Dedifferentiated amniotic fluid mesenchymal stem cell (primary cell): ENCODE measurements at regions not wholly inside any gene's neighbourhood (a gene's known extent, or its start where the extent isn't known, plus 50 kb on each side); places are given as distances from the start of the nearest gene placed in this dataset.
A peak's percentile ranks its signal among the peaks of the same experiment; 100 is the strongest.

Experiments
- DNase-seq: peaks from one replicate; pipeline ENCODE4 v3.0.0-alpha.2; 2016; ENCODE audit errors: extremely low spot score

DNA sequence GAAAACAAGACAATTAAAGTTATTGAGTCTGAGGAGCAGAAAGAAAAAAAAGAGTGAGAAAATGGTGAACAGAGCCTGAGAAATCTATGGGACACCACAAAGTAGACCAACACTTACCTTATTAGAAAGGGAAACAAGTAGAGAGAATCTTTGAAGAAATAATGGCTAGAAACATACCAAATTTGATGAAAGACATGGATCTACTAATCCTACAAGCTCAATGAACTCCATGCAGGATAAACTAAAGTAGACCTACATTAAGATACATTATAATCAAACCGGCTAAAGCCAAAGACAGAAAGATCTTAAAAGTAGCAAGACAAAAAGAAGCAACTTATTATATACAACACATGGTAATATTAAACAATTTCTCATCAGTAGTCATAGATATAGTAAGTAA is 782.3 kb upstream of the GHITM start:
- no peak for DNase-seq

DNA sequence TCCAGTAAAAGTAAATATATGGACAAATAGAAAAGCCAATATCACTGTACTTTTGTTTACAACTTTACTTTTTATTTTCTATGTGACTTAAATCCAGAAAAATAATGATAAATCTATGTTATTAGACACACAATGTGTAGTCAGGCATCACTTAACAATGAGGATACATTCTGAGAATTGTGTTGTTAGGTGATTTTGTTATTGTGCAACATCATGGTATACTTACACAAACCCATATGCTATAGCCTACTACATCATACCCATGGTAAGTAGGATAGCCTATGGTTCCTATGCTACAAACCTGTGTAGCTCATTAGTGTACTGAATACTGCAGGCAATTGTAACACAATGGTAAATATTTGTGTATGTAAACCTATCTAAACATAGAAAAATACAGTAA is 781.7 kb upstream of the GHITM start:
- no peak for DNase-seq

DNA sequence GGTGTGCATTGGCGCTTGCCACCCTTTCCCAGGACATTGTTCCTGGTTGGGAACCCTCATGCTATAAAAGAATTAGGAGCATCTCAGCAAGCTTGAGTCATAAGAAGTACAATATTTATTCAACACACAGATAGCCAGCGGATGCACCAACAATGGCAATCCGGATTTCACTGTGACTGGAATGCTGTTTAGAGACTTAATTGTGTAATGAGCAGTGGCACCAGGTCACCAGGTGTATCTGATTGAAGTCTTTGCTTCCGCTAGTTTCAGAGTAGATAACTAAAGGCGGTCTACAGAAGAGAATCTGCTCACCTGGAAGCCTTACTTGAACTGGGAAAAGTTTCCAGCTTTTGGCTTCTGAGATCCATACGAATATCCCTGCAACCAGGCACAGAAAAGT is 772.3 kb upstream of the GHITM start:
- DNase-seq, result no peak

DNA sequence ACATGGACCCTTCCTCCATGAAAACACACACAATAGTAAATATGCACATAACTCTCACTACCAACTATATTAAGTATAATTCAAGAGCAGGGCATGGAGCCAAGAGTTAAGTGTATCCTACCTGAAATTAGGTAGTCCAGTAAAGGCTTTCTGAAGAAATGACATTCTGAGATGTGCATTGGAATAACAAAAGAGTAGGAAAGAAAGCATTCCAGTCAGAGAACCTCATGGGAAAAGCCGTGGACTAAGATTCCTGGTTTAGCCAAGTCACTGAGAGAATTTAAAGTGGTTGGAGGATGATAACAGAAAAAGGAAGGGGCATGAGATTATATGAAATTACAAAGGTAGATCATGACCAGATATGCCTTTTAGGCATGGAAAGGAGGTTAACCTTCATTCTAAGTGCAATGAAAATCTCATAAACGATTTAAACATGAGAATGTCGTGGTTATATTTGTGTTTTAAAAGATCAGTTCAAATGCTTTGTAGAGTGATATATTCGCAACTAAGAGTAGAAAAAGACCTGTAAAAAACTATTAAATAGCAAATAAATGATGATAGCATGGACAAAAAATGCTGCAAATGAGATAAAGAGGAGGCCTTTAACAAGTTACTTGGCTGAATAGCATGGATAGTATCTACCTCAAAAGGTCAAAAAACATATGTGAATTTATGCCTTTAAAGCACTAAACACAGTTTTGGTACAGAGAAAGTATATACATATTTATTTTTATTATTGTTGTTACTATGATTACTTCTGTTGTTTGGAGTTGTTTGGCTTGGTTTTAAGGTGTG is 767.4 kb upstream of the GHITM start:
- DNase-seq, result no peak

DNA sequence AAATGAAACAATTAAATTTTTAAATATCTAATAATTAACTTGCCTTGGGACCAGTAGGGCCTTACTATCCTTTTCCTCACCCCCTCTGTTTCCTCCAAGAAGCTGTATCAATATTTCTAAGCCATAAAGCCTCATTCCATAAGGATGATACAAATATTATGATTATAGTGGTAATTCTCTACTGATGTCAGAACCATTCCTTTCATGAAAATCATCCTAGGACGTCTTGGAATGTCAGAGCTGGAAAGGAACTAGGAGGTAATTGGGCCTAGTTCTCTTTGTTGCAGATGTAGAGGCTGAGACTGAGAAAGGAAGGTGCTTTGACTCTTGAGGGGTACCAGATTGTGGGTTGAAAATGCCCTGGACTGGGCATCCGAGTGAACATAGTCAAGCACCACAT is 766.7 kb upstream of the GHITM start:
- peak; percentile 39 for DNase-seq

DNA sequence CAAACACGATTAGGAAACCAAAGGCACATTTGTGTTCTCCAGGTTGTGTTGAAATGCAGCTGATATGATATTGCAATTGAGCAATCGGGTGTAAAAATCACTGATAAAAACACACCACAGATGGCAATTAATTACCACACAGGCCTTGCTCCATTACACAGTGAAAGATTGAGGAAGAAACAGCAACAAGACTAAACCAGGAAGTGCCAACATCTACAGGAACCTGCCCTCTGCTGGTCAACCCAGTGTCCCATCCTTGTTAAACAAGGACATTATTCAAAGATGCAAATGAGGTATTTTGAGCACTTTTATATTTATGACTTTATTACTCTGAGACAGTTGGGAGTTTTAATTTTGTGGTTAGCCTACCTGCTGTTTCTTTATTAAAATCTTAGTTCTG is 765.6 kb upstream of the GHITM start:
- no peak for DNase-seq

DNA sequence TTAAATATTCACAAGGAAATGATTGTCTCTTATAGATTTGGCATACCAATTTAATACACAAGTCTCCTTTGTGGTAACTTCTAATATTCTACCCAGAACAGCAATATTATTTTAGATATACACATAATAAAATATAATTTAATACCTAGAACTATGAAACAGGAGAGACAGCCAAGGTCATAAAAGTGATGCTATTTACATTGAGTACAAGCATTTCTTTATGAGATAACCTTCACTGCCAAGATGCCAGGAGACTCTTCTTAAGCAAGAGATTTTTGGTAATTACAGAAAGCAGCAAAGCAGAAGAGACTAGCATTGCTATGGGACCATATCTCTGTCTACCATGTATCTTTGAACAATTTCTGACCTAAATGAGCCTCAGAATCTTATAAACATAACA is 764.6 kb upstream of the GHITM start:
- DNase-seq, result no peak

DNA sequence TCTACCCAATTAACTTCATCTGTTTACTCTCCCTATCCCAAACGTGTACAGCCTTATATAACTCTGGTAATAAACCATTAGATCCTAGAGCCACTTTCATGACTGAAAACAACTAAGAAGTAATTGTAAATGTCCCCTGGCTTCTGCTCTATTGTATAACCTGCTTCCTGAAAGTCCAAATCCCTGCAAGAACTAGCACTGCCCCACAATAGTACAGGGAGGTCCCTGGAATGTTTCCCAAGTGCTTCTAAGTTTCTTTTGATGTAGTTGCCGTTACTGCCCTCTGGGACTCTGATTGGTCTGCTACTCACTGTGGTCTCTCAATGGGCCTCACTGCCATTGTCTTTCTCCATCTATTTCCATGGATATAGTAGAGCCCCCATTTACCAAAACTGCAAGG is 764.0 kb upstream of the GHITM start:
- DNase-seq, result no peak

DNA sequence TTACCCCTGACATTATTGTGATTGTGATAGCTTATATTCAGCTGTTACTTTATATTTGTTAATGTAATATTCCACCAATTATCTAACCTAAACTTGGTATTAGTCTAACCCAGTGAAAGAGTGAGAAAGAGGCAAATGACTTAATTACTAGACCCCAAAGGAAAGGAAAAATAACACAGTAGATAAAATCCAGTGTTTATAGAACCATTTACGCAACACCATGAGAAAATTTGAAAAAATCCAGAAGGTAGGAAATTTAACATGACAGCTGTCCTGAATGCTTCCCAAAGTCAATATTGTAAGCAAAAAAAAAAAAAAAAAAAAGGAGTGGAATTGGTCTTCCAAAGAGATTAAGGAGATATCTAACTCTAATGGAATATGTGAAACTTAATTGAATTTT is 741.5 kb upstream of the GHITM start:
- no peak for DNase-seq

DNA sequence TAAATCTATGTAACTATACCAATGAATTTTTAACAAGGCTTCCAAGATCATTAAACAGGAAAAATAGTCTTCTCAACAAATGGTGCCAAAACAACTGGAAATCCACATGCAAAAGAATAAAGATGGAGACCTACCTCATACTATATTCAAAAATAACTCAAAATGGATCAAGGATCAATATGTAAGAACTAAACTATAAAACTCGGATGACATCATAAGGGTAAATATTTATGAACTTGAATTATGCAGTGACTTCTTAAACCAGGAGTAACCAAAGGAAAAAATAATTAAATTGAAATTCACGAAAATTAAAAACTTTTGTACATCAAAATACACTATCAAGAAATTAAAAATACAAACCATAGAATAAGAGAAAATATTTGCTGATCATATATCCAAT is 728.7 kb upstream of the GHITM start:
- no peak for DNase-seq

DNA sequence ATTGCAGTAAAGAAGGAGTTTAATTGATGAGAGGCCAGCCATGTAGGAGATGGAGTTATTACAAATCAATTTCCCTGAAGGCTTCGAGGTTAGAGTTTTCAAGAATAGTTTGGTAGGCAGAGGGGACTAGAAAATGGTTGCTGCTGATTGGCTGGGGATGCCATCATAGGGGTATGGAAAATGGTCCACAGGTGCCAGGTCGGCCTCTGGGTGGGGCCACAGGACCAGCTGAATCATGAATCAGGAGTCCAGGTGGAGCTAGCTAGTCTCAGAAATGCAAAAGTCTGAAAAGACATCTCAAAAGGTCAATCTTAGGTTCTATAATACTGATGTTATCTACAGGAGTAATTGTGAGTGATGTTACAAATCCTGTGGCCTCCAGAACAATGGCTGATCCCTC is 714.0 kb upstream of the GHITM start:
- DNase-seq, result no peak

DNA sequence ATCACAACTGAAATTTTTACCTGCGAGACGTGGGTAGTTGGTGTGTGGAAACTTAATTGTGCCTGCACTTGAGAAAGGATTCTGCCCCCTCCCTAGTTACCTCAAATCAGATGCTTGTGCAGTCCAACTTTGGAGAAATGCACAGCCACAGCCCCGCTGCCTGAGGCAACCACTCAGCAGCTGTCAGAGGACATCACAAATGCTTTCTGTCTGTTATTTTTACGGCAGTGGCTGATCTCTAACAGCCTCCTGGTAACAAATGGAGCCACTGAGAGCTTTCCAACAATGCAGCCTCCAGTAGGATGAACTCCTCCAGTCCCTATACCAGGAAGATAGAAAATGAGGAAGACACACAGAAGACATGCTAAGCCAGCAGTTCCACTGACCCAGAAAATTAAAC is 712.2 kb upstream of the GHITM start:
- no peak for DNase-seq

DNA sequence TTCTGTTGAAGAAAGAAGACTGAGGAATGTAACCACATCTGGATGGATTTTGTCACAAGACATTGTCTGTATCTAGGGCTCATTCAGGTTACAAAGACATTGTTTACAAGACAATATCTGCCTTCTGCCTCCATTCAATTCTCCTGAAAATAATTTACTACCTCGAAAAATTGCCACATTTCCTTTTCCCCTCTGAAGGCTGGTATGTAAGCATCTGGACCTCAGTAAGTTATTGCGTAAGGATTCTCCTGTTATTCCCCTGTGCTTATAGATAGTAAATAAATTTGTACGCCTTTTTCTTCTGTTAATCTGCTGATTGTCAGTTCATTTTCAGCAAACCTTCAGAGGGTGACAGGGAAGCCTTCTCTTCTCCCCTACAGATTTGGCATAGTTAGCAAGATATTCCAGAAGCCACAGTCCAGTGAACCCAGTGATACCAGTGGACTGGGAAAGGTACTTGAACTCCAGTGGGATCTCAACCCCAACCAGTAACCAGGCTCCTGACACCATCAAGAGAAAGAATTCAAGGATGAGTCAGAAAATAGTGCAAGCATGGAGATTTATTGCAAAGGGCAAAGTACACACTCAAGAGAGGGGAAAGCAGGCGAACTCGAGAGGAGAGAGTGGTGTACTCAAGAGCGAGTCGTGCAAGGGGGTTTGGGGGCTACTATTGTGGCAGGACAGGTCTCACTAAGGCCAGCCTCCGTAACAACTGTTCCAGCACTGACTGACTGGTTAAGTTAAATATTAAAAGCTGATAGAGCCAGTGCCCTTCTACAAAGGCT is 706.9 kb upstream of the GHITM start:
- peak; percentile 18 for DNase-seq

DNA sequence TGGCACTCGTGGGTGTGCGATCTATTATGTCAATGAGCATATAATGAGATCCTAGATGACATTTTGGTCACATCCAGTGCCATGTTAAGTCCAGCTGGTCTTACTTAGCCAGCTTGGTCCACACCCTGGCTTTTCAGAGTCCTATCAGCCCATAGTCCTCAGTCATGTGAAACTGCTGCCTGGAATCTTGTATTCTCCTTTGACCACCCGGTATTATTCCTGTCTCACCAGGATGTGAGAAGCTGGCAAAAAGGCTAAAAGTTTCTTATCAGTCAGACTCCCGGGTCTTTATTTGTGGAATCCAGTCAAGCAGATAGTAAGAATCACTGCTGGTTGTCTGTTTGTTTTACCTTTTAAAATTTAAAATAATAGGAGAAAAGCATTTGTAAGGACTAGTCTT is 705.6 kb upstream of the GHITM start:
- DNase-seq, result no peak

DNA sequence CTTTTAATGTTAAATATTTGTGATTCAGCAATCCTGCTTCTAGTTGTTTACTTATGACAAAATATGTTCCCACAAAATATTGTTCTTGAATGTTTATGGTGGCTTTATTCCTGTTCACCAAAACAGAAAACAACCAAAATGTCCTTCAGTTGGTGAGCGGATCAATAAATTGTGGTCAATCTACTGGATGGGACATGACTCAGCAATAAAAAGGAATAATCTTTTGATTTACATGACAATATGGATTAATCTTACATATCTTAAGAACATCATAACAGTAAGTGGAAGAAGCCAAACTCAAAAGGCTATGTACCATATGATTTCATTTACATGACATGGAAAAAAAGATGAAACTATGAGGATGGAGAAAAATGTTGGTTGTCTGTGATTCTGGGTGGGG is 691.3 kb upstream of the GHITM start:
- no peak for DNase-seq

DNA sequence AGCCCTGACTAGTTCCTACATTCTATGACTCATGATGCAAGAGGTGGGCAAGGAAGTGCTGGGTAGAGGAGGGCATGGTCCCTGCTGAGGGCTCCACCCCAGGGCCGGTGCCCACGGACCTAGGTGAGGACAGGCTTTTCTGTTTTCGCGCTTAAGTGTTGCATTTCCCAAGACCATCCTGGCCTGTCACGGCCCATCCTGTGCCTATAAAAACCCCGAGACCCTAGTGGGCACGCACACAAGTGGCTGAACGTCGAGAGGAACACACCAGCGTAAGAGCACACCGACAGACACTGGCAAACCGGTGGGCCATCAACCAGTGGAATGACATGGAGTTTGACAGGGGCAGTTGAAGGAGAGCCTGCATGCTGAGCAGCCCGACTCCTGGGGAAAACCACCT is 680.7 kb upstream of the GHITM start:
- no peak for DNase-seq

DNA sequence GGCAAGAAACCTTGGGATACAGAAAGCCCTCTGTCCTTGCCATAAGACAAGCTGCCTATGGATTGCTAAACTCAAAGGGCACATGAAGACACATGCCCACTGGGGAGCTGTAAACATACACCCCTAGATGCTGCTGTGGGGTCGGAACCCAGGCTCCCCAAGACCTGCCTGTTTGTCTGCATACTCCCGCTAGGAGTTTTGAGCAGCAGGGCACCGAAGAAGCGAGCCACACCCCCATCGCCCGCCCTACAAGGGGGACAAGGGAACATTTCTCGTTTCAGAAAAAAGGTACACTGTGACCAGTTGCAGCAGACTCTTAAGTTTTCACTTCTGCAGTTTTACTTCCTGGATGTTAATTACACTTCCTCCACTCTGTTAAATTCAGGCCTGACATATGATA is 680.2 kb upstream of the GHITM start:
- DNase-seq, result no peak

DNA sequence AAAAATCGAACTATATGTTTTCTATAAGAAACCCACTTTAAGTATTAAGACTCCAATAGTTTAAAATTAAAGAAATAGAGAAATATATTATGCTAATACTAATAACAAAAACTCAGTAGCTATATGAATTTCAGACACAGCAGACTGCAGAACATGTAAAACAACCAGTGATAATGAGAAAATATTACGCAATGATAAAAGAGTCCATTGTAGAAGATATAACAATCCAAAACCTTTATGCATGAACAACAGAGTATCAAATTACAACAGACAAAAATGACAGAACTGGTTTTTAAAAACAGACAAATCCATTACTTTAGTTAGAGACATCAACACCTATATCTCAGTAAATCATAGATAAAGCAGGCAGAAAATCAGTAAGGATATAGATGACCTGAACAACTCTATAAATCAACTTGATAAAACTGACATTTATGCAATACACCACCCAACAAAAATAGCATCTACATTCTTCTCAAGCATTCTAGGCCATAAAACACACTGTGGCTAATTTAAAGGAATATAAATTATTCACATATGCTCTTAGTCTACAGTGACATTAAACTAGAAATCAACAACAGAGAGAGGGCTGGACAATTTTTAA is 669.5 kb upstream of the GHITM start:
- DNase-seq, result no peak

DNA sequence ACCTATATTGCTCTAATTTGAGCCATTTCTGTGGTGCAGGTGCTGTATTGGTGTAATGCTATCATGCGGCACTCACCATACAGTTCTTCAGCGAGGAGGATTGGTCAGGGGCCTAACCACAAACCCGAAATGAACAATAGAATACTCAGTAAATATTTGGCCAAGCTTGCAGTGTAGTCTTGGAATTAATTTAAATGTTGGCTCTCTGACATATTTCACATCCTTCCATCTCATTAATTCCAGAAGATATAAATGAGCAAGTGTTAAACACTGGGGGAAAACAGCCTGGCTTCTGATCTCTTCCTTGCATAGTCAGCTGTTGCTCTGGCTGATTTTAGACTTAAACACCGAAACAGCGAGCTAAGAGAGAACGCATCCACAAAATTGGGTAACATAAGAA is 663.1 kb upstream of the GHITM start:
- no peak for DNase-seq

DNA sequence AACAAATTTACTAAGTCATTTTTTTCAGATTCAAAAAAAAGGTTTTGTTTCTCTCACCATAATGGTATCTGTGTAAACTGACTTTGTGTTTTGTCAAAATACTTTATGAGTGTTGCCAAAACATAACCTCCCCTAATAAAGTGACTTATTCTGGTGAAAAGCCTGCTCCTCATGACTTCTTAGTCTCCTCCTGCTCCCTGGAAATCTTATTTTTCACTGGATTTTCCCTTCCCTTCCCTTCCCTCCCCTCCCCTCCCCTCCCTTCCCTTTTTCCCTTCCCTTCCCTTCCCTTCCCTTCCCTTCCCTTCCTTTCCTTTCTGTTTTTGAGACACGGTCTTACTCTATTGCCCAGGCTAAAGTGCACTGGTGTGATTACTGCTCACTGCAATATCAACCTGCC is 650.1 kb upstream of the GHITM start:
- no peak for DNase-seq

DNA sequence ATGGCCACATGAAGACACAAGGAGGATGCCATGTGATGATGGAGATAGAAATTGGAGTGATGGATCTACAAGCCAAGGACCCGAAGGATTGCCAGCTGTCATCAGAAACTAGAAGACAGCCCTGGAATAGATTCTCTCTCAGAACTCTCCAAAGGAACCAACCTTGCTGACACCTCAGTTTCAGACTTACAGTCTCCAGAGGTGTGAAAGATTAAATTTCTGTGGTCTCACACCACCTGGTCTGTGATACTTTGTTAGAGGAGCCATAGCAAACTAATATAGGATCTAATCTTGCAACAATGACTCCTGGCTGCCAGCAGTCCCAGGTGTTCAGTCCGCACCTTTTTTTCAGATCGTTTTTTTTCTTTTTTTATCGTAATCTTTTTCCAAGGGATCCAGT is 647.3 kb upstream of the GHITM start:
- DNase-seq, result no peak

DNA sequence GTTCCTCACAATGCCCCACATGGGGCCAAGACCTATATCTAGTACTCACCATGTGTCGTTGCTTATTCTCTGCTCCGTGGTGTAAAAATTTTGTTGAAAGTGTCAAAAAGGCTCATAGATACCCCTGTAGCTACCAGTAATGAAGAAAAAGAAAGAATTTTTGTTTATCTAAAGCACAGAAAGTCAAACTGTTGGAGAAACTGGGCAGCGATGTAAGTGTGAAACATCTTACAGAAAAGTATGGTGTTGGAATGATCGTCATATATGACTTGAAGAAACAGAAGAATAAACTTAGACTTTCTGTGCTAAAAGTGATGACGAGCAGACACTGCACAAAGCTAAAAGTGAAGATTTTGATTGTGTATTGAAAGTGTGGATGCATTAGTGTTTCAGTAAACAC is 626.6 kb upstream of the GHITM start:
- no peak for DNase-seq

DNA sequence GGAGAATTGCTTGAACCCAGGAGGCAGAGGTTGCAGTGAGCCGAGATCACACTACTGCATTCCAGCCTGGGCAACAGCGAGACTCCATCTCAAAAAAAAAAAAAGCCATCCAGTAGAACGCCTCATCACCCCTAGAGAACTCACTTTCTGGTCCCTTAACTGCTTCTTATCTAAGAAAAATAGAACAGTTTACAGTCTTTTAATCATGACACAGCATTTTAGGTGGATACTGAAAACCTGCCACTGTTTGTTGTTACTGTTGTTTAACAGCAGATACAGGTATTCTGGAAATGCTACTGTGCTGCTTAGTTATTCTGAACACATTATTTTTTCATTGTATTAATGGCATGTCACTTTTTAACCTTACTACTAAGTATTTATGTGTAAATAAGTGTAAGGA is 624.3 kb upstream of the GHITM start:
- no peak for DNase-seq
